DND-41 (cell line): ENCODE measurements at regions not wholly inside any gene's neighbourhood (a gene's known extent, or its start where the extent isn't known, plus 50 kb on each side); places are given as distances from the start of the nearest gene placed in this dataset.

ENCODE experiments used
- ATAC-seq: fragments of 200-7000 bp; cut with Tn5 transposase; 3 replicates; pipeline ENCODE4 v1.9.1; 2021; ENCODE audit warnings: low read depth; ENCODE audit not compliant: insufficient read depth
- DNase-seq: peaks from one replicate; pipeline ENCODE4 v3.0.0-alpha.2; 2020
- H2AFZ ChIP-seq: 2 replicates; pipeline ENCODE4 v1.6.0; 2012; ENCODE audit warnings: low read depth, low read length
- H3K27ac ChIP-seq: 2 replicates; pipeline ENCODE4 v1.5.1; 2012; ENCODE audit warnings: low read length, inconsistent platforms
- H3K27me3 ChIP-seq: fragments of 200-600 bp; sonication (generic); 2 replicates; pipeline ENCODE4 v1.6.0; 2012; ENCODE audit warnings: low read length, mild to moderate bottlenecking, inconsistent platforms; ENCODE audit not compliant: insufficient read depth, poor library complexity
- H3K36me3 ChIP-seq: 2 replicates; pipeline ENCODE4 v1.5.1; 2012; ENCODE audit warnings: low read length, inconsistent platforms; ENCODE audit not compliant: insufficient read depth
- H3K4me1 ChIP-seq: 2 replicates; pipeline ENCODE4 v1.5.1; 2012; ENCODE audit warnings: mild to moderate bottlenecking, low read length; ENCODE audit not compliant: insufficient read depth
- H3K4me2 ChIP-seq: 2 replicates; pipeline ENCODE4 v1.6.0; 2012; ENCODE audit warnings: mild to moderate bottlenecking, moderate library complexity, low read length, inconsistent platforms; ENCODE audit not compliant: insufficient read depth
- H3K4me3 ChIP-seq, 2 experiments: fragments of 200-600 bp in 1 of 2; shearing (Covaris generic) in 1 of 2; 2 replicates each; pipeline ENCODE4 v1.5.1; 2012 to 2016; ENCODE audit warnings: inconsistent platforms in 2 of 2, low read length in 2 of 2, mild to moderate bottlenecking in 2 of 2, low read depth in 1 of 2, moderate library complexity in 1 of 2
- H3K79me2 ChIP-seq: 2 replicates; pipeline ENCODE4 v1.6.0; 2012; ENCODE audit warnings: low read length, inconsistent platforms; ENCODE audit not compliant: insufficient read depth
- H3K9ac ChIP-seq: 2 replicates; pipeline ENCODE4 v1.6.0; 2012; ENCODE audit warnings: low read depth, mild to moderate bottlenecking, inconsistent platforms, low read length, moderate library complexity
- H3K9me3 ChIP-seq: 2 replicates; pipeline ENCODE4 v1.5.1; 2012; ENCODE audit warnings: low read length, moderate library complexity, mild to moderate bottlenecking, inconsistent platforms; ENCODE audit not compliant: insufficient read depth, severe bottlenecking
- H4K20me1 ChIP-seq: 2 replicates; pipeline ENCODE4 v1.6.0; 2012; ENCODE audit warnings: low read length; ENCODE audit not compliant: insufficient read depth
- CTCF ChIP-seq: IDR thresholded peaks from 2 replicates; pipeline ENCODE4 v1.5.1; 2012; ENCODE audit warnings: borderline replicate concordance, low read length, moderate library complexity, mild to moderate bottlenecking; ENCODE audit not compliant: poor library complexity, severe bottlenecking; ENCODE audit errors: extremely low read depth
- EZH2 ChIP-seq: IDR thresholded peaks from 3 replicates; pipeline ENCODE4 v1.6.1; 2012; ENCODE audit warnings: borderline replicate concordance, low read depth, mild to moderate bottlenecking, moderate library complexity, low read length, inconsistent platforms; ENCODE audit not compliant: severe bottlenecking

- H4K20me1 ChIP-seq: no peaks in the 10 kb centered on the region
- H3K4me1 ChIP-seq: no peaks in the 10 kb centered on the region
- no peak overlapping the region for H3K4me3 ChIP-seq
- H3K9me3 ChIP-seq: no peaks in the 10 kb centered on the region
- H3K36me3 ChIP-seq: no peaks in the 10 kb centered on the region
- H3K27me3 ChIP-seq: no peaks in the 10 kb centered on the region
- no peaks in the 10 kb centered on the region for H3K79me2 ChIP-seq
- DNase-seq: no peak
- no peak for ATAC-seq
- H3K27ac ChIP-seq: no peak overlapping the region
- TF ChIP-seq EZH2 (no peak), CTCF (no peak)
- no peak overlapping the region for H3K9ac ChIP-seq
- H2AFZ ChIP-seq: no peak overlapping the region
- no peak overlapping the region for H3K4me2 ChIP-seq
These were observed 180.8 kb upstream of the KCNK2 start for GRCh38 chr1:214901718-214902117.

GRCh38 chr1:214902636-214903320, 179.8 kb upstream of the KCNK2 start:
- ATAC-seq (no peak), DNase-seq (no peak)
- Histone ChIP-seq H3K9ac (no peak overlapping the region), H3K79me2 (no peaks in the 10 kb centered on the region), H3K4me2 (no peak overlapping the region), H3K9me3 (no peaks in the 10 kb centered on the region), H3K36me3 (no peaks in the 10 kb centered on the region), H3K27me3 (no peaks in the 10 kb centered on the region), H2AFZ (no peak overlapping the region), H3K4me3 (no peak overlapping the region), H4K20me1 (no peaks in the 10 kb centered on the region), H3K27ac (no peak overlapping the region), H3K4me1 (no peaks in the 10 kb centered on the region)
- no peak for TF ChIP-seq EZH2
- TF ChIP-seq CTCF: no peak

- Histone ChIP-seq H3K9me3 (no peaks in the 10 kb centered on the region), H3K9ac (no peak overlapping the region), H3K79me2 (no peaks in the 10 kb centered on the region), H3K4me2 (no peak overlapping the region), H3K4me3 (no peak overlapping the region), H4K20me1 (no peaks in the 10 kb centered on the region), H2AFZ (no peak overlapping the region), H3K36me3 (no peaks in the 10 kb centered on the region), H3K27ac (no peak overlapping the region), H3K27me3 (peaks cover 2% of the 10 kb centered on the region), H3K4me1 (no peaks in the 10 kb centered on the region)
- TF ChIP-seq EZH2 (no peak), CTCF (no peak)
- DNase-seq (no peak), ATAC-seq (no peak)
These were observed 170.4 kb upstream of the KCNK2 start for GRCh38 chr1:214912127-214912526.
